ENCODE measurements at regions not wholly inside any gene's neighbourhood (a gene's known extent, or its start where the extent isn't known, plus 50 kb on each side); places are given as distances from the start of the nearest gene placed in this dataset.

DNA sequence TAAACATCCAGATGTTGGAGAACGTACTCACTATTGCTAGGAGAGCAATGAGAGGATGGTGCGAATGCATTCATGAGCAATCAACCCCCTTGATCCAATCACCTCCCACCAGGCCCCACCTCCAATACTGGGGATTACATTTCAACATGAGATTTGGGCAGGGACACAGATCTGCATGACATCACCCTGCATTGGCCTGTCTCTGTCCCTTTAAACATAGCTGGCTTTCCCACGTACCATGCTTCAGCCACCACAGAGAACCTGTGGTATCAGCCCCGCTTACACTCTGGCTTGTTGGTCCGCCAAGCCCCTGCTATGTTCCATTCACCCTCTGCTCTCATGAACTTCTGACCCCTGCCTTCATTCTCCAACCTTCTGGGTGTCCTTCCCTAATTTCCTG, 157.5 kb upstream of the E2F8 start:
- TF ChIP-seq POLR2AphosphoS5 (IDR thresholded peaks at IDR 0.05; ENCODE audit: low read depth), result no peak
- TF ChIP-seq, protein P1, sequence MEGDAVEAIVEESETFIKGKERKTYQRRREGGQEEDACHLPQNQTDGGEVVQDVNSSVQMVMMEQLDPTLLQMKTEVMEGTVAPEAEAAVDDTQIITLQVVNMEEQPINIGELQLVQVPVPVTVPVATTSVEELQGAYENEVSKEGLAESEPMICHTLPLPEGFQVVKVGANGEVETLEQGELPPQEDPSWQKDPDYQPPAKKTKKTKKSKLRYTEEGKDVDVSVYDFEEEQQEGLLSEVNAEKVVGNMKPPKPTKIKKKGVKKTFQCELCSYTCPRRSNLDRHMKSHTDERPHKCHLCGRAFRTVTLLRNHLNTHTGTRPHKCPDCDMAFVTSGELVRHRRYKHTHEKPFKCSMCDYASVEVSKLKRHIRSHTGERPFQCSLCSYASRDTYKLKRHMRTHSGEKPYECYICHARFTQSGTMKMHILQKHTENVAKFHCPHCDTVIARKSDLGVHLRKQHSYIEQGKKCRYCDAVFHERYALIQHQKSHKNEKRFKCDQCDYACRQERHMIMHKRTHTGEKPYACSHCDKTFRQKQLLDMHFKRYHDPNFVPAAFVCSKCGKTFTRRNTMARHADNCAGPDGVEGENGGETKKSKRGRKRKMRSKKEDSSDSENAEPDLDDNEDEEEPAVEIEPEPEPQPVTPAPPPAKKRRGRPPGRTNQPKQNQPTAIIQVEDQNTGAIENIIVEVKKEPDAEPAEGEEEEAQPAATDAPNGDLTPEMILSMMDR (IDR thresholded peaks at IDR 0.05; ENCODE audit: insufficient read depth, low read length), result no peak

All from HL-60 (cell line).